ENCODE measurements at regions not wholly inside any gene's neighbourhood (a gene's known extent, or its start where the extent isn't known, plus 50 kb on each side); places are given as distances from the start of the nearest gene placed in this dataset.
"Not testable (repeated sequence)": the region's sequence is repeated elsewhere in the genome, so short reads cannot be mapped to it uniquely, and the experiment has no call there.

DNA sequence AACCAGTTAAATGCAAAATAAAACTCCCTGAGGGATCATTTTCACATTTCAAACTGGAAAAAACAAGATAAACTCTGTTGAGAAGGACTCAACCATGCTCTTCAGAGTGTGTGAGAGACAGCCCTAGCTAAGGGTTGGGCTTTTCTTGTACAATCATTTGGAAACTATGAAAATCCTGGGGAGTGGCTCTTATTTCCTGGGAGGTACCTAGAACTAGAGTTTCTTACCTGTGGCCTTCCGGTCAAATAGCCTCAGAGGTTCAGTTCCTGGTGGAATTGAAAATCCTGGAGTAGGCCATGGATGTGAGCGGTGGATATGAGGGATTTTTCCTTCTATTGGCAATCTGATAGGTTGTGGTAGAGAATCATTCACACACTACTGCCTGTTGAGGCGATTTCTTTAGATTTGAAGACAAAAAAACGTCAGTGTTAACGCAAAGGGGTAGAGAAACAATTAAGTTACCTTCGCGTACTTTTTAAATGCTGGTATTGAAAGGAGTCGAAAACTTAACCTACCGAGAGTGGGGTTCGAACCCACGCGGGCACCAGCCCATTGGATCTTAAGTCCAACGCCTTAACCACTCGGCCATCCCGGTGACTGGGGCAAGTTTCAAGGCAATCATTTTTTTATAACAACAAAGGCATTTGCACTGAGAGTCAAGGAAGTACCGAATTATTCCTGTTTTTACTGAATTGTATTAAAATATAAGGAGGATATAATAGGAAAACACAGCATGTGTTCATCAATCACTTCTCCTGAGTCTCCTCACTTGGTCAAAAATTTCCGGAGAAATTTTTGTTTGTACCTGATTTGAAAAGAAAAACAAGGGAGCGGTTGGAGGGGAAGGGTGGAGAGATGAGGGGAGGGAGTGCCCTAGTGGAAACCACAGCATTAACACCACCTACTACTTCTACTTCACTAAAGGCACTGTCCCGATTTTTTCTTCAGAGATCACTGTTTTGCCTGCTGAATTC lies 191.3 kb downstream of the OR2B2 start:
- DNase-seq = peak; percentile 60

DNA sequence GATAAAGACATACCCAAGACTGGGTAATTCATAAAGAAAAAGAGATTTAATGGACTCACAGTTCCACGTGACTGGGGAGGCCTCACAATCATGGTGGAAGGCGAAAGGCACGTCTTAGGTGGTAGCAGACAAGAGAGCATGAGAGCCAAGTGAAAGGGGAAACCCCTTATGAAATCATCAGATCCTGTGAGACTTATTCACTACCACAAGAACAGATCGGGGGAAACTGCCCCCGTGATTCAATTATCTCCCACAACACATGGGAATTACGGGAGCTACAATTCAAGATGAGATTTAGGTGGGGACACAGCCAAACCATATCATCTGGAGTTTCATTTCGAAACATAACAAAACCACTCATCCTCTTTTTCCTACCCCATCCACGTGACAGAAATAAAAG lies 193.2 kb downstream of the OR2B2 start:
- peak; percentile 21 for DNase-seq

DNA sequence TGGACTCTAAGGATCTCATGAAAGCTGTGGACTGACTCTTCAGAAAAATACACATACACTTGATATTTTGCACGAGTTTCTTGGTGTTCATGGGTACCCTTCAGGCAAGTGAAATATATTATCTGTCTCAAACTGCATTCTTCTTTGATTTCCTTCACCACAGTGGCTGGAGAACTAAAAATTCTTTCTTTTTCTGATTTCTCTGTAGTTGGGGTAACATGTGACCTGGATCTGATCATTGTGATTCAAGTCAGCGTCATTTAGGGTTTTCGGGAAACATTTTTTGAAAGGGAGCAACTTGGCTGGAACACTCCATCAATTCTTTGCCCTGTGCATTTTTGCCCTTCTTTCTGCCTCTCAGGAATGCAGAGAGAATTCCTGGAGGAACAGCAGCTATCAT lies 205.8 kb downstream of the OR2B2 start:
- no peak for DNase-seq

DNA sequence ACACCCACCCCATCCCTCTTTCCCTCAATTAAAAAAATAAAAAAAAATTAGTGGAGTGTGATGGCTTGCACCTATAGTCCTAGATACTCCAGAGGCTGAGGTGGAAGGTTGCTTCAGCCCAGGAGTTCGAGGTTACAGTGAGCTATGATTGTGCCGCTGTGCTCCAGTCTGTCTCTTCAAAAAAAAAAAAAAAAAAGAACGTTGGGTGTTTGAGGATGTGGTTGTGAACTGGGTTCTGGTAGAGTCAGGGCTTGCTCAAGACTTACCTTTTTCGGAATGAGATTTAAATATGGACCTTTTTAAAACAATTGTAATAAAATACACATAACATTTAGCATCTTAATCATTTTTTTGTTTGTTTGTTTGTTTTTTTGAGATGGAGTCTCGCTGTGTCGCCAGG lies 211.9 kb downstream of the OR2B2 start:
- DNase-seq = no peak

DNA sequence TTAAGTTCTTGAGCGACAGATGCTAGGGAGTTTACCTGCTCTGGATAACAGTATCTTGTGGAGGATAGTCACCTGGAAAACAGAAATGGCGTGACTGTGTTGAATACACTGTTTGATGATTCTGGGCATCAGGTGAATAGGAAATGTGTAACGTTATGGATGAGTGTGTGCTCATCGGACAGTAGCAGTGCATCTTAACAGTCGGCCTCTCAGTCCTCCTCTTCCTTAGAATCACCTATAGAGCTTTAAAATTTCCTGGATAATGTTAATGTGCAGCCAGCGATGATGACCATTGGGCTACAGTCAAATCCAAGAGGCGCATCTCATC lies 217.7 kb downstream of the OR2B2 start:
- DNase-seq = no peak

DNA sequence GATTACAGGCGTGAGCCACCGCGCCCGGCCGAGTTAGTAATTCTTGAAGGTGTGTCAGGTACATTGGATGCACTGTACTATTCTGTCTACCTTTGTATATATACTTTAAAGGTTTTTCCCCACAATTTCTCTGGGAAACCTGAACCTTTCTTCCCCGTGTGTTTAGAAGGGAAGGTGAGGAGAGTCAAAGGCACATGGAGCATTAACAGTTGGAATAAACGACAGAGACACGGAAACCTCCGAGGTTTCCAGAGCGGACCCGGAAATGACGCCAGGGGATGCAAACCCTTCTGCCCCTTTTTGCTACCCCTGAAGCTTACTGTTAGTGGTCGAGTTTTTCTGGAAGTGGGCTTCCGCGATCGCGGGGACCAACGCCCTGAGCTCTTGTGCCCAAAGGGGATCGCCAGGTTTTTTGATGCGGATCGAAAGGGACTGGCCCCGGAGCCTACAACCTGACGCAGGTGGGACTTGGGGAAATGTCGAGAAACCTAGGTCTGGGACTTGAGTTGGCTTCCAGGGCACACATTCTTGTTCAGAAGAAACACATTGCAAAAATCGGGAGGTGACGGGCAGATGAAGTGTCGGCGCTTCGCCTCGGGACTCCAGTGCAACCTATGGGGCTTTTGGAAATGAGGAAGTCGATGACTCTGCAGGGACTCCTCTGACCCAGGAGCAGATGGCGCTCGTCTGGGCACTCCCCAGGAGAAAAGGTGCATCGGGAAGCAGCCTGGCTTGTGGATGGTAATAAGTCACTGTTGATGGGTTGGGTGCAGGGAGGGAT lies 218.2 kb downstream of the OR2B2 start:
- DNase-seq = peak; percentile 48

DNA sequence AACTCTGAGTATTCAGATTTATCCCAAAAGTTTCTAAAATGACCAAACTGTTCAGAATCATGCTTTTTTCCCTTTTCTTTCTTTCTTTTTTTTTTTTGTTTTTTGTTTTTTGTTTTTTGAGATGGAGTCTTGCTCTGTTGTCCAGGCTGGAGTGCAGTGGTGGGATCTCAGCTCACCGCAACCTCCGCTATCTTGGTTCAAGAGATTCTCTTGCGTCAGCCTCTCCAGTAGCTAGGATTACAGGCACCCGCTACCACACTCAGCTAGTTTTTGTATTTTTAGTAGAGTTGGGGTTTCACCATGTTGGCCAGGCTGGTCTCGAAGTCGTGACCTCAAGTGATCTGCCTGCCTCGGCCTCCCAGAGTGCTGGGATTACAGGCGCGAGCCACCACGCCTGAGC lies 219.2 kb upstream of the ZNF184 start:
- not testable (repeated sequence) for DNase-seq

DNA sequence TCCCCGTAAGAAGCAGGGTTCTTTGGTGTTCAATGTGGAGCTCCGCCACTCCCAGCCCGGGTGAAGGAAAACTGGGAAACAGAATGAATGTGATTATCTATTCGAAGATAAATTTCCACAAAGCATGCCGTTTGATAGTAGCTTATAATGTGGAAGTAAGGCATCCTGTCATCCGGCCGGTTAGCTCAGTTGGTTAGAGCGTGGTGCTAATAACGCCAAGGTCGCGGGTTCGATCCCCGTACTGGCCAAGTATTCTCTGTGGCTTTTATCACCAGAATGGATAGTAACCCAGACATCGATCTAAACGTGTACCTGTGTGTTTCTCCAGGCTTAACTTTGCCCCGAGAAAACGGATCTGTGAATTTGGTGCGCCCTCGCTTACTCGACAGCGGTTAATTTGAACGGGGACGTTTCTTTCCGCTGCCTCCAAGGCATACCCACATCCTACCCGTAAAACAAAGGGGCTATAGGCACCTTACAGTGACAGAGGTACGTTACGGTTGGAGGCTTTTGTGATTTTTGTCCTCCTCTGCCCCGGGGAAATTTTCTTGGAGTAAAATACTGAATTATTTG lies 215.2 kb upstream of the ZNF184 start:
- peak; percentile 92 for DNase-seq

DNA sequence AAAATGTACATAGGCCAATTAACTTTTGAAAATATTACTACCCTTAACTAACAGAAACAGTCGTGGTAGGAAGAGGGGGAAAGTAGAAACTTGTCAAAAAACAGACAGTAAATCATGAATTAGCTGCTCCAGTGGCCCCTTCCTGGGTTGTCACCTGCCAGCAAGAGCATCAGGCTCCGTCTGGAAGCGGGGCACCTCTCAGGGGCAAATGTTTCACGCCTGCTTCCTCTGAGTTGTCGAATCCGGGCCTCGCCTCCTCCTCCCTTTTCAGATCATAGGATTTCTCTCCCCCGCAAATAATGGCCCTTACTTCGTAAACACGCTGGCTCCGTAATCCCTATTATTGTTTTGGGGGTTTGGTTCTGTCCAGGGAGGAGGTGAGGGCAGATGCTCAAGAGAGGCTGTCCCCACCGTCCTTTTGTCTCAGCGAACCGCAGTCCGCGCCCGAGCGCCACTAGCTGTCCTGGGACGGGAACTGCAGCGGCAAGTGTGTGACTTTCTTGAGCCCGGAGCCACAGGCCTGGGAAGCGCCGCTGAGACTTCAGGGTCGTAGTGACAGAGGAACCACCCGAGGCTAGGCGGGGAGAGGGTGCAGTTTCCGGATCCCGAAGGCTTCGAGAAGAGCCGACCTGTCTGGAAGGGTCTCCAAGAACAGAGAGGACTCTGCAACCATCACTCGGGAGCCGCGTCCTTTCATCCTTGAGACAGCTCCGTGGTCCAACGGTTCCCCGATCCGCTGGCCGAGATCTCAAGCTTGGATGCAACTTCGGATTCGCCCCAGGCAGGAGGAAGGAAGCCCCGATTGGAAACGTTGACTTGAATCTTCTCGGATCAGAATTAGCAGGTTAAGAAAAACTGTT lies 214.5 kb upstream of the ZNF184 start:
- peak; percentile 89 for DNase-seq

DNA sequence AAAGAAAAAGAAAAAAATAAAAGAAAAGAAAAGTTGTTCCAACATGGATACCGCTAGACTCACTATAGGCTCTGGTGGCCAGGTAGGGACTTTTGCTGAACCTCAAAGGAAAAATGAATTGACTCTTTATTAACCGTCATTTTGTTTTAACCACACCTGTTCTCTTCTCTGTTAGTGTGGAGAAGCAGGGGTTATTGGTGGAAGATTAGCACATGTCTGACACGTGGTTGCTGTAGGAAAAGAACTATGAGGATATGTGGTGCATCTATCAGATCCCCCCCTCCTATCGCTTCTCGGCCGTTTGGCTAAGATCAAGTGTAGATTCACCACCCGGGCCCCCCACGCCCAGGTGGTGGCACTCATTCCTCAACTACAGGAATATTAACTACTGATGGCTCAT lies 212.4 kb upstream of the ZNF184 start:
- DNase-seq = no peak

DNA sequence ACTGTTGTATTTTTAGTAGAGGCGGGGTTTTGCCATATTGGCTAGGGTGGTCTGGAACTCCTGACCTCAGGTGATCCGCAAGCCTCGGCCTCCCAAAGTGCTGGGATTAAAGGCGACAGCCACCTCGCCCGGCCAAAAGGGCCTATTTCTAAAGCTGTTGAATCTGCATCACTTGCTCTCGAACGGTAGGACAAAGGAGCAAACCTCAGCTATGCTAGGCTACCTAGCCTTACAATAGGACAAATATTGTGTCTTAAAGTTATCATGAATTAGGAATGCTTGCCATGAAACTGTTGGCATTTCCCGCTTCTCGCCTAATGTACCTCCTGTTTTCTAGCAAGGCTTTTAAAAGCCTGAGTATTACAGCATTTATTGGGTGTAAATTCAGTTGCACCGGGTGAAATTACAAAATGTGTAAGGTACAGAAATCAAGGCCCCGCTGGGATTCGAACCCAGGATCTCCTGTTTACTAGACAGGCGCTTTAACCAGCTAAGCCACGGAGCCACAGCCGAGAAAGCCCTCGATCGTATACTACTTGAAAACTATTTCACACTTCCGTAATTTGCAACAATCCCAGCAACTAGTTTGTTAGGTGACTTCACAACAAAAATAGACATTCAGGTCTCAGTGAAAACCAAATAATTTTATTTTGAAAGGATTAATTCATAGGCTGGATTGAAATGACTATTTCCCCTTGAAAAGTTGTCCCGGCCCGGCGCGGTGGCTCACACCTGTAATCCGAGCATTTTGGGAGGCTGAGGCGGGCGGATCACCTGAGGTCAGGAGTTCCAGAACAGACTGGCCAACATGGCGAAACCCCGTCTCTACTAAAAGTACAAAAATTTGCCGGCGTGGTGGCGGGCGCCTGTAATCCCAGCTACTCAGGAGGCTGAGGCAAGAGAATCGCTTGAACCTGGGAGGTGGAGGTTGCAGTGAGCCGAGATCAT lies 211.6 kb upstream of the ZNF184 start:
- DNase-seq = peak; percentile 84

DNA sequence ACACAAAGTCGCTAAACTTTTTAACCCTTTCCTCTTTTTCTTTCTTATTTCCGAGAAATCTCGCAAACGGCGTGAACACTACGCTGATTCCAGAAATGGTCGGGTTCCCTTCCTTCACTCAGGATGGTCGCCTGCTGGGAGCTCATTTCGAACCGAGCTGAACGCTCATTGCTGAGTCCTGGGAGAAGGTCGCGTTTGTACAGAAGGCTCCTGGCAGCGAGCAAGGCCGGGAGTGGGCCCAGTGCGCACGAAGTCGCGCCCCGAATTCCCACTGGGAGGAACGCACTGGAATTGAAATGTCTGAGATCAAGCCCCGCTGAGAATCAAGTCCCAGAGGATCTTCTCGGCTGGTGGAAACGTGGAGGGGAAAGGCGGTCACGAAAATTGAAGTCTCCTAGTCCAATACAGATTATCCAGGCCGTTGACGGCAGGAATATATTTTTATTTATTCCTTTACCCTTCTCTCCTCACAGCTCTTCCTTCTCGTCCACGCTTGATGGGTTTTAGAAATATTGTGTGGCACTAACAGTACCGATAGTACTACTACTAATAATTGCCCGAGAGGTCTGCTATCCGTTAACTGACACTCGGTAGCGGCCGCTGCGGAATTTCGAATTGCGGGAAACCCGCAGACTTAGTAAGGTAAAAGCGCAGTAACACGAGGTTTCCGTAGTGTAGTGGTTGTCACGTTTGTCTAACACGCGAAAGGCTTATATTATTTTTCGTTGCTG lies 207.2 kb upstream of the ZNF184 start:
- no peak for DNase-seq

DNA sequence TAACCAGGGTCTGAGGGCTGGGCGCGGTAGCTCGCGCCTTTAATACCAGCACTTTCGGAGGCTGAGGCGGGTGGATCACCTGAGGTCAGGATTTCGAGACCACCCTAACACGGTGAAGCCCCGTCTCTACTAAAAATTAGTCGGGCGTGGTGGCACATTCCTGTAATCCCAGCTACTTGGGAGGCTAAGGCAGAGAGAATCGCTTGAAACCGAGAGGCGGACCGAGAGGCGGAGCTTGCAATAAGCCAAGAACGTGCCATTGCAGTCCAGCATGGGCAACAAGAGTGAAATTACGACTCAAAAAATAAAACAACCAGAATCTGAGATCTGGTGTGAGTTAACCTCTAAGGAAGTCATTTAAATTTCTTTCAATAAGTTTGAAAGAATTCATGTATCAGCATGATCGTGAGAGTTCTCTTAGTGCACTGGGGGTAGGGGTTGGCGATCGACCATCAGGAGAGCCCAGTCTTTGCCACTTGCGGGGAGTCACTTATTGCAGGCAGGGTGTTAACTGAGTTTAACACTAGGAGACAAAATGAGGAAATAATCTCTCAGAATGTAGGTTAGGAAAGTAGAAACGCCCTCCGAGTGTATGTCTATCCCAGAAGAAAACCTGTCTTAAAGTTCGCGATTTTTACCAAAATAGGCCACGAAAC lies 206.5 kb upstream of the ZNF184 start:
- DNase-seq = no peak

DNA sequence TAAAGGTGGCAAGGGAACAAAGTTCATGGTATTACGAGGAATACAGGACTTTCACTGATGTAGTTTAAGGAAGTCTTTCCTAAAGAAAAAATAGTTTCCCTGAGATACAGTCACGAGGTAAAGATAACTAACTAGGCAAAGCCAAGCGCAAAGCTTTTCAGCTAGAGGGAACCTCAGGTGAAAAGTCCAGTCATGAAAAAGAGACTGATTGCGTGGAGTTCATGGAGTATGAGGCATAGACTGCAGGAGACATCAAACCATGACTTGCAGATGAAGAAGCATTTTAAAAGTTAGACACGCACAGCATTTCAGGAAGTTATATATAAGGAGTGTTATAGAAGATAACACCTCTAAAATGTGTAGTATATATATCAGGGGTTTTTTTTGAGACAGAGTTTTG lies 205.6 kb upstream of the ZNF184 start:
- DNase-seq = no peak

DNA sequence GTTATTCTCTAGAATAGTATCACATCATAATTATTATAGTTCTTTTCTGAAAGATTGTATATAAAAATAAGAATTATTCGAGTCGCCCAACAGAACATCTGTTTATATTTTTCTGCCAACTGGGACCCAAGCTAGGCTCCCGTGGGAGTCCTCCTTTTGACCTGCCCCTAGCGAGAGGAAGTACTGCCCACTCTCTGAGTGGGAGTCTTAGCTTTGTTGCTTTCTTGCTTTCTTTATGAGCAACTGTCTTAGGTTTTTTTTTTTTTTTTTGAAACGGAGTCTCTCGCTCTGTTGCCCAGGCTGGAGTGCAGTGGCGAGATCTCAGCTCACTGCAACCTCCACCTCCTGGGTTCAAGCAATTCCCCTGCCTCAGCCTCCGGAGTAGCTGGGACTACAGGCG lies 202.0 kb upstream of the ZNF184 start:
- DNase-seq = no peak

DNA sequence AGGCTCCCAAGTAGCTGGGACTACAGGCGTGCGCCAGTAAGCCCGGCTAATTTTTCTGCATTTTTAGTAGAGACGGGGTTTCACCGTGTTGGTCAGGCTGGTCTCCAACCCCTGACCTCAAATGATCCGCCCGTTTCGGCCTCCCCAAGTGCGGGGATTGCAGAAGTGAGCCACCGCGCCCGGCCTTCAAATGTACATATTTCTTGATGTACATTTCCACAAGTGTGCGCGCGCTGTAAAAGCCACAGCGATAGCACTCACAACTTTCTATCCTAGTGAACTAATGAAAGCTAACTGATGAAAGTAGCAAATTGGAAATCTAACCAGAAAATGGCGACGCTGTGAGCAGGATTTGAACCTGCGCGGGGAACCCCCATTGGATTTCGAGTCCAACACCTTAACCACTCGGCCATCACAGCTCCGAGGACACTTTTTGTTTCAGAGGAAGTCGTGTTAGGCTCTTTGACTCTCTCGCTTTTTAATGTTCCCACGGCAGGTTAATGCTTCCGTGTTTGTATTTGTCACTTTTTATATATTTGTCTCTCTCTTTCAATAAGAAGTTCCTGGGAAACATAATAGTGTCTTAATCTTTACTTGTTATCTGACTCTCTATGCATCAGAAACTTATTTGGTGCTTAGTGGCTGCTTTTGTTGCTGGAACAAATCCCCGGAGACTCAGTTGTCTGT lies 199.4 kb upstream of the ZNF184 start:
- DNase-seq = peak; percentile 63

DNA sequence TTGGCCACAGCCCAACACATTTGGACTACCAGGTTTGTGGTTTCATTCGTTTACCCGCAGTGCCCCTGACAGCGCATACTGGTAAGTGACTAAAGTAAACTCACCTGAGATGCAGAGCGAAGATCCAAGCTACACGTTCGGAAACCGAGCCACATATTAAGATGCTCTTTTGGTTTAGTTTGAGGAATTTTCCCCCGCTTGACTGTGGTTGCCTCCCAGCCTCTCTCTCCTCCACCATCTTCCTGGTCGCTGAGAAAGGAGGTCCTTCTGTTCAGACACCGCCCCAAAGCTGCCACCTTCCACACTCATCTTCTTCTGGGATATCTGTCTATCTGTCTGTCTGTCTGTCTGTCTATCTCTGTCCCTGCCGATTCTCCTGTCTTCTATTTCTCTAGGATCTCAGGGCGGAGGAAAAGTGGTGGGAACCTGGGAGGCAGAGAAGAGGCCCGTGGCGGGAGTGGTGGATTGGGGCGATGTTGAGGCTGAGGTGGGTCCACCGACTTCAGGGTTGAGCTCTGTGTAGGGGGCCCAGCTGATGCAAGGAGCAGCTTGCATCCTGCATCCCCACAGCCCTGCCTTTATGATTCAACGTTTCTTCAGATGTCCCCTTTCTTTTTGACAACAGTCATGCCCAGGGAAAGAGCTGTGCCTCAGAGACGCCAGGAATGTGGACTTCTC lies 196.9 kb upstream of the ZNF184 start:
- DNase-seq = no peak

DNA sequence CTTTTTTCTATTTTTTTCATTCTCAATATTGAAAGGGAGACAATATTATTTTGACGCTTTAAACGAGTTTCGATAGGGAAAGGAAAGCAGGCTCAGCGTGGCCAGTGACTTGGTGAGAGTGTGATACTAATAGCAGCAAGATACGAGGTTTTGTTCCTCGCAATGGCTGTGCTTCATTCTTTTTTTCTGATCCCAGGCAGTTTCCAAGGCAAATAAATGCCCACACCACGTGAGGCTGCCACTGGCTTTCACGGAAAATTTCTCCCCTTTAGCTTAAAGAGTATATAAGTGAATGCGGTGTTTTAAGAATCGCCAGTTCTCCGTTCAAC lies 196.4 kb upstream of the ZNF184 start:
- DNase-seq = no peak
